Medulla oblongata (tissue), 1 donor: ENCODE measurements at regions not wholly inside any gene's neighbourhood (a gene's known extent, or its start where the extent isn't known, plus 50 kb on each side); places are given as distances from the start of the nearest gene placed in this dataset.

Source experiments
- DNase-seq: peaks from one replicate; pipeline ENCODE4 v3.0.0-alpha.2; 2015; ENCODE audit errors: extremely low spot score

GRCh38 chr17:79246225-79247190 is 171.9 kb downstream of the ENGASE start:
- DNase-seq: no peak

- DNase-seq: no peak
These were observed 170.0 kb downstream of the ENGASE start for GRCh38 chr17:79244665-79245064.

GRCh38 chr17:79243996-79244395 is 169.4 kb downstream of the ENGASE start:
- DNase-seq: no peak

- no peak for DNase-seq
These were observed 169.0 kb downstream of the ENGASE start for GRCh38 chr17:79243603-79243990.

GRCh38 chr17:79242873-79243602 is 168.4 kb downstream of the ENGASE start:
- DNase-seq: no peak

GRCh38 chr17:79242393-79242792 is 167.8 kb downstream of the ENGASE start:
- no peak for DNase-seq

GRCh38 chr17:79241616-79242015 is 167.0 kb downstream of the ENGASE start:
- no peak for DNase-seq

- DNase-seq: no peak
These were observed 164.6 kb downstream of the ENGASE start for GRCh38 chr17:79239205-79239604.

- DNase-seq: no peak
These were observed 162.9 kb downstream of the ENGASE start for GRCh38 chr17:79237448-79238053.

- no peak for DNase-seq
These were observed 161.2 kb downstream of the ENGASE start for GRCh38 chr17:79235808-79236207.

- DNase-seq: no peak
These were observed 159.4 kb downstream of the ENGASE start for GRCh38 chr17:79233916-79234551.

- no peak for DNase-seq
These were observed 158.3 kb downstream of the ENGASE start for GRCh38 chr17:79232957-79233356.

GRCh38 chr17:79231766-79232287 is 157.2 kb downstream of the ENGASE start:
- no peak for DNase-seq

- no peak for DNase-seq
These were observed 156.0 kb downstream of the ENGASE start for GRCh38 chr17:79230576-79230975.

- DNase-seq: no peak
These were observed 151.4 kb downstream of the ENGASE start for GRCh38 chr17:79226037-79226436.

- no peak for DNase-seq
These were observed 150.3 kb downstream of the ENGASE start for GRCh38 chr17:79224903-79225302.

GRCh38 chr17:79224476-79224875 is 149.9 kb downstream of the ENGASE start:
- DNase-seq: no peak

GRCh38 chr17:79223953-79224352 is 149.3 kb downstream of the ENGASE start:
- no peak for DNase-seq

- no peak for DNase-seq
These were observed 148.8 kb downstream of the ENGASE start for GRCh38 chr17:79223471-79223870.

GRCh38 chr17:79221597-79221996 is 147.0 kb downstream of the ENGASE start:
- DNase-seq: no peak

GRCh38 chr17:79220713-79221291 is 146.2 kb downstream of the ENGASE start:
- DNase-seq: no peak
